ENCODE measurements at regions not wholly inside any gene's neighbourhood (a gene's known extent, or its start where the extent isn't known, plus 50 kb on each side); places are given as distances from the start of the nearest gene placed in this dataset.

DNA sequence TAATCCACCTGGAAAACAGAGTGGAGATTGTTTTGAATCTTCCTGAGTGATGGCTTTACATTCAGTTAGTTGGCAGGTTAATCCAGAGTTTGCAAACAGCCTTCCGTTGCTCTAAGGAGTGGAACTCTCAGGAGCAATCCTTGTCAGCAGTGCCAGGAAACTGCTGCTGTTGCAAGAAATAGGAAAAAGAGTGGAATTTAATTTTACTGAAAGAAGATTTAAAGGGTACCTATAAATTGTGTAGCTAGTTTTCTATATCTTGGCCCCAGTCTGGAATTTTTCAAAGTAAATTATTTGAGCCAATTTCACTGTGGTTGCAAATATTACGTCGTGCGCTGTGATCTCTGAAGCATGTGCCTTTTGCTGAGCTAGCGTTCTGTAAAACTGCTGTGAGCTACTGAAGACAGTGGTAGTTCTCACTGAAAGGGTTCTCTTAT lies 55.5 kb upstream of the SLC5A12 start:
- peak; percentile 82 for DNase-seq

- no peak for DNase-seq
Measured at GRCh38 chr11:26778000-26778757, 56.3 kb upstream of the SLC5A12 start.

GRCh38 chr11:26779074-26779865 lies 57.4 kb upstream of the SLC5A12 start:
- DNase-seq, result no peak

- DNase-seq, result no peak
Measured at GRCh38 chr11:26780376-26781085, 58.7 kb upstream of the SLC5A12 start.

DNA sequence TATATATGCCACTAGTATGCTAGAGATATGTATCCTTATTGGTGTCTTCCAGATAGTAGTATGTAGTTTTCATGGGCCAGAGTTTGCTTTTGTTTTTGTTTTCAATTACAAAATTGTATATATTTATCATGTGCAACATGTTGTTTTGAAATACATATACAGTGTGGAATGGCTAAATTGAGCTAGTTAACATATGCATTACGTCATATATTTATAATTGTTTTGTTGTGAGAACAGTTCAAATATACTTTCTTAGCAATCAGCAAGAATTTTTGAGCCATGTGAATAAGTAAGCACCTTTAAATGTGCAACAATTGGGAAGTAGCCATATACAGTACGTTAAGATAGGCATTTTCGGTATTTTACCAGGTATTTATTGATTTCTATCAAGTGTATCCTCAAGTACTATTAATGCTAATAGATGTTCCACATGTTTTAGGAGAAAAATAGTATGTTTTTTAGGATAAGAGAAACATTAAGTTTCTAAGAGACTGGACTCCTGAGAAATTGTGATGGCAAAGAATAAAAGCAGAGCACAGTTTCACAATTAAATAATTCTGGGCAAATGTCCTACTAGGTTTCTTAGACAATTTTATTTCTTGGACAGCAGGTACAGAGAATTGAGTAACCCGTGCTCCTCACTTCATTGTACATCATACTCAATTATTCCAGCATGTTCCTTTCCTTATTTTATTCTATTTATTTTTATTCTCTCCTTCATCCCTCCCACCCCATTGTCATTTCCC lies 60.5 kb upstream of the SLC5A12 start:
- no peak for DNase-seq

DNA sequence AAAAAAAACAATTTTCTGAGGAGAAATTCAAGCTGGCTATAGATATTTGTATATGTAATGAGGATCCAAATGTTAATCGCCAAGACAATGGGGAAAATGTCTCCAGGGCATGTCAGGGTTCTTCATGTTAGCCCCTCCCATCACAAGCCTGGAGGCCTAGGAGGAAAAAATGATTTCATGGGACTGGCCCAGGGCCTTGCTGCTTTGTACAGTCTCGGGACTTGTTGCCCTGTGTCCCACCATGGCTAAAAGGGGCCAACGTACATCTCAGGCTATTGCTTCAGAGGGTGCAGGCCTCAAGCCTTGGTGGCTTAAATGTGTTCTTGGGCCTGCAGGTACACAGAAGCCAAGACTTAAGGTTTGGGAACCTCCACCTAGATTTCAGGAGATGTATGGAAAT lies 62.1 kb upstream of the SLC5A12 start:
- no peak for DNase-seq

GRCh38 chr11:26790738-26791137 lies 68.9 kb upstream of the SLC5A12 start:
- DNase-seq, result no peak

DNA sequence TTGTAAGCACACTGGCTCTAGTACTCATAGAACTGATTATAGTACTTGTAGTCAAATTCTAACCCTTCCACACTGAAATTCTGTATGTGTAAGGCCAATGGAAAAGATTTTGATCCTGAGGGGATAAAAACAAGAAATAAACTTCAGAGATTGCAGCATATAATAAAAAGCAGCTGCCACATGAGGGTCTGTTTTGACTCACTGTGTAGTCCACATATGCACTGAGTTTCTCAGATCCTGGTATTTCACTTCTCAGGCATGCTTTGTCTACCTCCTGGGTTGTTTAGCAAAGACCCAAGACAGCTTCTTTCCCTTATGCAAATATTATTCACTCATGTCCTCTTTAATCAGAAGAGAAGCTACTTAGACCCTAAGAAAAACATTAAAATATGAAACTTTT lies 71.1 kb upstream of the SLC5A12 start:
- DNase-seq, result no peak

GRCh38 chr11:26793487-26793886 lies 71.6 kb upstream of the SLC5A12 start:
- DNase-seq, result no peak

DNA sequence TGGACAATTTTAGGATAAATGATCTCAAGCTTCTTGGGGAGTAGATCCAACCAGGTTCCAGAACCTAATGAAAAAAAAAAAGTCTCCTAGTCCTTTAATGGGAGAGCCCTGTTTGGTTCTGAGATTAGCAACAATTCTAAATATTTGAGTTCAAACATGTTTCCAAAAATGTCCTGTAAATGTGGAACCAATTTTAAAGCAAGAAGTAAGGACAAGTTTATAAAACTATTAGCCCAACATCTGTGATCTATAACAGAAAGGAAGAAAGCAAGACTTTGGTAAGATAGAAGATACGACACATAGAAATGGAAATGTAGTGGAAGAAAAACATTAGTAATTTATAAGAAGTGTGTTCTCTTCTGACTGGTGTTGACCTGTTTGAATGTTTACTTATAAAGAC lies 79.7 kb upstream of the SLC5A12 start:
- DNase-seq, result no peak

DNA sequence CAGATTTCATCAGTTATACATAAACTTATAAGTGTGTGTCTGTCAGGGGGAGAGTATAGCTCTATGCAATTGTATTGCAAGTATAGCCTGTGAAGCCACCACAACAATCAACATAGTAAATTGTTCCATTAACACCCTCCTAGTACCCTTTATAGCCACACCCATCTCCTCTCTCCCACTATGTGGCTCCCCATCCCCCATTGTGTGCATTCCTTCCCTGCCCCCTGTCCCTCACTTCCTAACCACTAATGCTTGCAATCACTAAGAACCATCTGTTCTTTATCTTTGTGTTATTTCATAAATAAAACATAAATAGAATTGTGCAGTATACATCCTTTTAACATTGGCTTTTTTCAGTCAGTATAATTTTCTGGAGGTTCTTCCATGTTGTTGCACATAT lies 83.1 kb upstream of the SLC5A12 start:
- DNase-seq, result no peak

- DNase-seq, result no peak
Measured at GRCh38 chr11:26806219-26806618, 84.4 kb upstream of the SLC5A12 start.

- no peak for DNase-seq
Measured at GRCh38 chr11:26820739-26821138, 98.9 kb upstream of the SLC5A12 start.

GRCh38 chr11:26823963-26824362 lies 102.1 kb upstream of the SLC5A12 start:
- no peak for DNase-seq

GRCh38 chr11:26827567-26828081 lies 105.8 kb upstream of the SLC5A12 start:
- no peak for DNase-seq

- DNase-seq, result no peak
Measured at GRCh38 chr11:26828288-26828687, 106.4 kb upstream of the SLC5A12 start.

DNA sequence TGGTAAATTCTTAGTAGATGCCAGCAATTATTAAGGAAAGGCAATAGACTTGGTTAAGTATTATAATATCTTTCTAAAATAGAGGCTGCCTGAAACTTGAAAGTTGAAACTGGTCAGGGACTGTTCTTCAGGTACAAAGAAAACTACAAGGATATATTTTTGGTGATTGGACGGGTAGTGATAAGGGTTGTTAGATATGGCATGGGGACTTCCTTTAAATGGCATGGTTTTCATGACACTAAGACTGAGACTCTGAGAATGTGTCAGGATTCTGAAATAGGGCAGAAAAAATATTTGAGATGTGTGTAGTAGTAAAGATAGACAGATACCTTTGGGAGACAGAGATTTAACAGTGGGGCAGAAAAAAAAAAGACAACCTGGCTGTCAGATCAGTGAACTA lies 108.4 kb upstream of the SLC5A12 start:
- no peak for DNase-seq

DNA sequence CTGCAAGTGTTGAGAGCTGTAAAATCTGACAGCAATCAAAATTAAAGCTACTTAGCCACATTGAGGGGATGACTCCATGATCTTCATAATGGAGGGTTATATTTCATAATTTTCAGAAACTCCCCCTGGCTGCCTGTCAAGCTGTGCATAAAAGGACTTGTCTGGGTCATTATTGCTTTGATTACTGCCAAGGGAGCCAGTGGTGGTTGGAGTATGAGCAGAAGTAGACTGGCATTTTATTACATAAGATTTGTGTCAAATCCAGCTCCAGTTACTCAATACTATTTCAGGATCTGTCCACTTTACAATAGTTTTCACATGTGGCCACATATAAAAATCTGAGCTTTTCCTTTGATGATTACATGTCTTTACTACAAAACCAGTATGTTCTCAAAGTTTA lies 108.9 kb upstream of the SLC5A12 start:
- peak; percentile 27 for DNase-seq

DNA sequence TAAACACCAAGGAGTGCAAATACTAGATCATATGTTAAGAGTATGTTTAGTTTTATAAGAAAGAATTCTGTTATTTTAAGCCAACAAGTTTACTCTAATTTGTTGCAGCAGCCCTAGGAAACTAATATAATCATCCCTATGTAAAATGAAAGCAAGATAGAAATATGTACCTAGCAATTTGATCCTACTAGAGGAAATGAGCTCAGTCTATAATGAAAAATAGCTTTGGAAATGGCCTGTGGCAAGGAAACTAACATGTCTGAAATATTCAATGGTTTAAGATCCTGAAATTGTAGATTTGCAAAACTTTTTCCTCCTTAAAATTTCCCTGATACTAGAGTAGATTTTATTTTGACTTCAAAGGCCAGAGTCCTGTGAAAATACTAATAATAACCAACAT lies 112.7 kb upstream of the SLC5A12 start:
- no peak for DNase-seq

DNA sequence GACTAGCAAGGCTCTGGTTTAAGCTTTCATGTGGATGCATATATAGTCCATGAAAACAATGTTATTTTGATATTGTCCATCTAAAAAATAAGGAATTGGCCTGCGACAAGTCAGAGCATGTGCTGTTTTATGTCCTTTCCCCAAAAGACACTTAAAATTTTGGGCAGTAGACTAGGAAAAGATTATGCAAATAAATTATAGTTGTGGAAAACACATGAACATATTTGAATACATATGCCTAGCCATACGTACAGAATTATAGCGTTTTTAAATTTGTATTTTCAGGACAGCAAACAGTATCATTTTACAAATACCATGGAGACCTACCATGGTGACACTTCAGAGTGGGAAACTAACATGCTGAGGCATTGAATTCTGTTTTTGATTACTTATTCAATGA lies 113.8 kb upstream of the SLC5A12 start:
- DNase-seq, result no peak

GRCh38 chr11:26837154-26837553 lies 115.3 kb upstream of the SLC5A12 start:
- DNase-seq, result no peak

DNA sequence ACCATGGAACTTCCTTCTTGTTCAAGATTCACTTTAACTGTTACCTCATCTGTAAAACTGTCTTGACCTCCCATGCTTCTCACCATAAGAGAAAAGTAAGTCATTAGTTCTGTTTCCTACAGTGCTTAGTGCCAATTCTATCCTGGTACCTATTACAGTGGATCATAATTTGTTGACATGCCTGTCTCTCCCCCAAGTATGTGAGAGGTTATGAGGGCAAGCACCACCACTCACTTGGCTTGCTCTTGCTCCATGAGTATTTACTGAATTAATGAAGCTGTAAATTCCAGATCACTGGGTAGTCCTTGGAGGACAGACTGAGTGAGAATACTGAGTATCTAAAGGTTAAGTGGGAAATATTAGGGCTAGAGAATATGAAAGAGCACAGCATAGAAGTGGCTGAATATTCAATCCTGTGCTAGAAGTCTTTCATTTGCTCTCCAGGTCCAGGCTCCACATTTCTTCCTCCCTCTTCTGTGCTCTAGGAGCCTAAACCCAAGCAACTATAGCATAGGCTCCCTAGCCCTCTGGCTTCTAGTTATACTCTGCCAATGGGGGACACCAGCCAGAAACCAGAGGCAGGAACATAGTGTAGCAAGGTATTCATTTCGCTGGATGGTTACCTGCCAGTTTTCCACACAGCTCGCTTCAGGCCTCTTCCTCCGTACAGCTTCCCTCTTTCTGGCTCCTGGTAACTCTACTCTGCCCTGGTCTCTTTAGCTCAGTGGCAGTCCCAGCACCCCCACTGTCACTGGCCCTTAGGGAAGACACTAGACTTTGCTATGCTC lies 118.2 kb upstream of the SLC5A12 start:
- DNase-seq, result peak; percentile 48

Measured in femur (tissue), 1 donor.